Stimulated activated CD4-positive, alpha-beta T cell treated with anti-CD3 and anti-CD28 coated beads, Interleukin-1b, Interleukin-23, amount 100 ng/mL, for 1 hour (primary cell): ENCODE measurements at regions not wholly inside any gene's neighbourhood (a gene's known extent, or its start where the extent isn't known, plus 50 kb on each side); places are given as distances from the start of the nearest gene placed in this dataset.

Experiments used
- DNase-seq, 2 donors: peaks; one replicate each; pipeline ENCODE4 v3.0.0-alpha.2; 2020; ENCODE audit warnings: low read depth in 2 of 2

- DNase-seq, result no peak
Observed at GRCh38 chr3:17799312-17799711, 56.9 kb upstream of the TBC1D5 start.

- no peak for DNase-seq
Observed at GRCh38 chr3:17798000-17798399, 55.6 kb upstream of the TBC1D5 start.

- DNase-seq, result no peak
Observed at GRCh38 chr3:17795711-17796110, 53.3 kb upstream of the TBC1D5 start.

- no peak for DNase-seq
Observed at GRCh38 chr3:17795280-17795679, 52.8 kb upstream of the TBC1D5 start.

- no peak for DNase-seq
Observed at GRCh38 chr3:17793542-17794195, 51.2 kb upstream of the TBC1D5 start.
